Mesenchymal stem cell (in vitro differentiated cells and primary cell): ENCODE measurements at regions not wholly inside any gene's neighbourhood (a gene's known extent, or its start where the extent isn't known, plus 50 kb on each side); places are given as distances from the start of the nearest gene placed in this dataset.

ENCODE experiments used
- DNase-seq: peaks from one replicate; pipeline ENCODE4 v3.0.0-alpha.2; 2013
- H2AFZ ChIP-seq: one replicate; pipeline ENCODE4 v1.6.1; 2013; ENCODE audit warnings: low read depth, mild to moderate bottlenecking, control low read depth, inconsistent platforms, low read length, moderate library complexity
- H2AK5ac ChIP-seq: 2 replicates; pipeline ENCODE4 v1.6.1; 2013; ENCODE audit warnings: low read length, moderate library complexity, mild to moderate bottlenecking, inconsistent platforms; ENCODE audit not compliant: severe bottlenecking
- H2BK120ac ChIP-seq: one replicate; pipeline ENCODE4 v1.6.1; 2013; ENCODE audit warnings: low read depth, mild to moderate bottlenecking, inconsistent platforms, low read length, moderate library complexity
- H2BK12ac ChIP-seq, 2 experiments: one replicate each; pipeline ENCODE4 v1.6.1; 2013; ENCODE audit warnings: inconsistent platforms in 2 of 2, low read length in 2 of 2, mild to moderate bottlenecking in 2 of 2, moderate library complexity in 2 of 2, control low read depth in 1 of 2
- H2BK15ac ChIP-seq: one replicate; pipeline ENCODE4 v1.6.1; 2013; ENCODE audit warnings: mild to moderate bottlenecking, low read depth, inconsistent platforms; ENCODE audit not compliant: poor library complexity, severe bottlenecking
- H2BK5ac ChIP-seq: 2 replicates; pipeline ENCODE4 v1.6.1; 2013; ENCODE audit warnings: low read depth, mild to moderate bottlenecking, low read length, control low read depth, inconsistent platforms; ENCODE audit not compliant: poor library complexity, severe bottlenecking
- H3K14ac ChIP-seq, 2 experiments: one replicate each; pipeline ENCODE4 v1.6.1; 2013; ENCODE audit warnings: inconsistent platforms in 2 of 2, low read length in 2 of 2, control low read depth in 1 of 2, mild to moderate bottlenecking in 1 of 2, moderate library complexity in 1 of 2
- H3K18ac ChIP-seq, 2 experiments: one replicate each; pipeline ENCODE4 v1.6.1; 2013; ENCODE audit warnings: inconsistent platforms in 2 of 2, low read length in 2 of 2, control low read depth in 1 of 2, low read depth in 1 of 2, mild to moderate bottlenecking in 1 of 2
- H3K23ac ChIP-seq, 2 experiments: one replicate each; pipeline ENCODE4 v1.6.1; 2013; ENCODE audit warnings: inconsistent platforms in 2 of 2, low read length in 2 of 2, mild to moderate bottlenecking in 2 of 2, moderate library complexity in 2 of 2, control low read depth in 1 of 2
- H3K27ac ChIP-seq: 2 replicates; pipeline ENCODE4 v1.5.1; 2013; ENCODE audit warnings: mild to moderate bottlenecking, moderate library complexity, low read length, control low read depth, inconsistent platforms; ENCODE audit not compliant: poor library complexity, severe bottlenecking
- H3K27me3 ChIP-seq, 2 experiments: 2 replicates each; pipeline versions ENCODE4 v1.6.1 to v1.7.0; 2013; ENCODE audit warnings: low read length in 2 of 2, mild to moderate bottlenecking in 2 of 2, moderate library complexity in 2 of 2, control low read depth in 1 of 2, inconsistent platforms in 1 of 2; ENCODE audit not compliant: control insufficient read depth in 1 of 2, insufficient read depth in 1 of 2
- H3K36me3 ChIP-seq, 2 experiments: 2 replicates each; pipeline versions ENCODE4 v1.6.1 to v1.7.0; 2013; ENCODE audit warnings: low read length in 2 of 2, control low read depth in 1 of 2, inconsistent platforms in 1 of 2, low read depth in 1 of 2, mild to moderate bottlenecking in 1 of 2; ENCODE audit not compliant: insufficient read depth in 2 of 2, control insufficient read depth in 1 of 2
- H3K4ac ChIP-seq, 2 experiments: one replicate each; pipeline ENCODE4 v1.6.1; 2013; ENCODE audit warnings: inconsistent platforms in 2 of 2, low read length in 2 of 2, mild to moderate bottlenecking in 2 of 2, moderate library complexity in 2 of 2, control low read depth in 1 of 2, low read depth in 1 of 2
- H3K4me1 ChIP-seq: 2 replicates; pipeline ENCODE4 v1.6.1; 2013; ENCODE audit warnings: low read depth, low read length, control low read depth; ENCODE audit not compliant: control insufficient read depth, insufficient read depth
- H3K4me2 ChIP-seq: 2 replicates; pipeline ENCODE4 v1.6.1; 2013; ENCODE audit warnings: low read length, mild to moderate bottlenecking, inconsistent platforms; ENCODE audit not compliant: poor library complexity, severe bottlenecking
- H3K4me3 ChIP-seq, 2 experiments: 2 replicates each; pipeline versions ENCODE4 v1.5.1 to v1.7.0; 2013; ENCODE audit warnings: low read length in 2 of 2, mild to moderate bottlenecking in 2 of 2, control low read depth in 1 of 2, low read depth in 1 of 2; ENCODE audit not compliant: insufficient read depth in 1 of 2
- H3K79me1 ChIP-seq: replicated peaks from 2 replicates; pipeline ENCODE4 v1.6.1; 2013; ENCODE audit warnings: mild to moderate bottlenecking, control low read depth, low read length, inconsistent platforms; ENCODE audit not compliant: poor library complexity, severe bottlenecking
- H3K9ac ChIP-seq: 2 replicates; pipeline ENCODE4 v1.7.0; 2013; ENCODE audit warnings: mild to moderate bottlenecking, low read length, moderate library complexity
- H3K9me3 ChIP-seq: 2 replicates; pipeline ENCODE4 v1.7.0; 2013; ENCODE audit warnings: mild to moderate bottlenecking, low read length; ENCODE audit not compliant: control insufficient read depth
- H4K8ac ChIP-seq: one replicate; pipeline ENCODE4 v1.6.1; 2013; ENCODE audit warnings: inconsistent platforms, mild to moderate bottlenecking, low read length, moderate library complexity
- H4K91ac ChIP-seq: one replicate; pipeline ENCODE4 v1.6.1; 2013; ENCODE audit warnings: mild to moderate bottlenecking, low read length, inconsistent platforms
- WGBS: methylation state at CpG from one replicate; pipeline ENCODE4 v1.1.7; 2013; ENCODE audit warnings: mixed read lengths; 5-methylcytosine and 5-hydroxymethylcytosine counted together

DNA sequence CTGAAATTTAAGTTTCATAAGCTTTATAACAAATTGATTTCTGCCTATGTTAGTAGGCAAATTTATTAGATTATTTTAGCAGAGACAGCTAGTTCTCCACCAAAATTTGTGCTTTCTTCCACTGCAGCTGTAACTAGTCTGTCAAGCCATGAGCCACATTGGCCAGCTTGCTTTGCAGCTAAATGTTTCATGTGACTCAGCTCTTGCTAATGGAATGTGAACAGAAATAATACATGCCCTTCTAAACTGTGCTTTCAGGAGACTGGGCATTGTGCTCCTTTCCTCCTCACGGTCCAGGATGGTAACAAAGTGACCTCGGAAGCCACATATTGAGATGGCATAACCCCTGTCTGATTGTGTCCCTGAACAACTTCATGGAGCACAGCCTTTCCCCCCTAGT, 51.3 kb upstream of the KPNA4 start:
- Histone ChIP-seq H3K9ac (peak overlapping the region; percentile 5), H3K79me1 (no peaks in the 10 kb centered on the region), H2BK120ac (no peak overlapping the region), H2AK5ac (no peak overlapping the region), H3K27me3 (peaks cover 0 to 14% of the 10 kb centered on the region in 2 experiments), H2AFZ (no peak overlapping the region), H3K4ac (no peak overlapping the region), H3K23ac (no peak overlapping the region), H3K9me3 (no peaks in the 10 kb centered on the region), H4K8ac (no peak overlapping the region), H2BK12ac (no peak overlapping the region), H4K91ac (no peak overlapping the region), H3K36me3 (no peaks in the 10 kb centered on the region), H3K27ac (no peak overlapping the region), H3K4me3 (no peak overlapping the region), H2BK15ac (no peak overlapping the region), H3K4me2 (no peak overlapping the region), H2BK5ac (no peak overlapping the region), H3K4me1 (no peaks in the 10 kb centered on the region), H3K18ac (peak overlapping the region in 1 of 2 experiments; percentile 1), H3K14ac (no peak overlapping the region)
- WGBS: 54% methylated on average over 2 of the region's 2 CpGs
- peak; percentile 42 for DNase-seq

DNA sequence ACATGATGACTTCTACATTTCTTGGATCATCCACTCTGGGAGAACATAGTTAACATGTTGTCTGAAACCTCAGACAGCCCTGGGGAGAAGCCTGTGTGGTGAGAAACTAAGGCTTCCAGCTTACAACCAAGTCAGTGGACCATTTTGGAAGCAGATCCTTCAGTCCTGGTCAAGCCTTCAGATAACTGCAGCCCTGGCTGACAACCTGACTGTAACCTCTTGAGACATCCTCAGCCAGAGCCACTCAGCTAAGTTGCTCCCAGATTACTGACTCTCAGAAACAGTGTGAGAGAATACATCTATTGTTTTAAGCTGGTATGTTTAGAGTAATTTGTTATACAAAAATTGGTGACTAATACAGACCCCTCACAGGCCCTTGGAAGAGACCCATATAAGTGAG, 50.9 kb upstream of the KPNA4 start:
- H2BK12ac ChIP-seq: no peak overlapping the region
- H4K8ac ChIP-seq: no peak overlapping the region
- H3K23ac ChIP-seq: no peak overlapping the region
- no peaks in the 10 kb centered on the region for H3K79me1 ChIP-seq
- no peaks in the 10 kb centered on the region for H3K36me3 ChIP-seq
- H2AFZ ChIP-seq: no peak overlapping the region
- H2BK15ac ChIP-seq: no peak overlapping the region
- H3K4me3 ChIP-seq: no peak overlapping the region
- no peak overlapping the region for H3K14ac ChIP-seq
- H3K4me1 ChIP-seq: no peaks in the 10 kb centered on the region
- no peak overlapping the region for H2AK5ac ChIP-seq
- H3K4ac ChIP-seq: no peak overlapping the region
- DNase-seq: peak; percentile 18
- peak overlapping the region; percentile 5 for H3K9ac ChIP-seq
- H3K4me2 ChIP-seq: no peak overlapping the region
- H2BK120ac ChIP-seq: no peak overlapping the region
- no peak overlapping the region for H2BK5ac ChIP-seq
- H3K27ac ChIP-seq: no peak overlapping the region
- H3K18ac ChIP-seq: no peak overlapping the region
- no peaks in the 10 kb centered on the region for H3K9me3 ChIP-seq
- no peak overlapping the region for H4K91ac ChIP-seq
- peaks cover 0 to 18% of the 10 kb centered on the region in 2 experiments for H3K27me3 ChIP-seq
